K562 (cell line): ENCODE measurements at regions not wholly inside any gene's neighbourhood (a gene's known extent, or its start where the extent isn't known, plus 50 kb on each side); places are given as distances from the start of the nearest gene placed in this dataset.

Source experiments
- ATAC-seq: fragments of 200-7000 bp; cut with Tn5 transposase; 3 replicates; pipeline ENCODE4 v1.9.1; 2020; ENCODE audit warnings: moderate library complexity
- BruUV-seq: library from RNA; stranded (reverse); fragments of 400-500 nt; replicated peaks from 2 replicates; lab custom pipeline; 2021; lab: Mats Ljungman, UMichigan
- CTCF ChIA-PET: fragments of 300-600 bp; formaldehyde crosslinking; extraction: SDS; loops from one replicate; lab custom pipeline; 2021; ENCODE audit warnings: low intra/inter-chr PET ratio; lab: Yijun Ruan, JAX
- POLR2A ChIA-PET: fragments of 300-600, 350-650 bp; sonication (Branson Sonifier 250); formaldehyde crosslinking; extraction: SDS; loops from one replicate; lab custom pipeline; 2021; ENCODE audit warnings: antibody characterized with exemption, inconsistent platforms; lab: Yijun Ruan, JAX
- DNase-seq, 4 experiments: peaks; one replicate each; pipeline versions ENCODE4 v3.0.0 to v3.0.0-alpha.2; 2011 to 2018; ENCODE audit warnings: low spot score in 3 of 4, mixed read lengths in 3 of 4; ENCODE audit errors: extremely low read depth in 1 of 4
- FAIRE-seq: peaks from 2 replicates; lab custom pipeline; 2011; peaks lifted over from hg19 to GRCh38; lab: Jason Lieb, UNC
- H2AFZ ChIP-seq: 2 replicates; pipeline ENCODE4 v1.6.0; 2011; ENCODE audit warnings: low read depth, low read length, control low read depth, inconsistent platforms
- H3K27ac ChIP-seq: fragments of 200-600 bp; 3 replicates; pipeline ENCODE4 v1.8.0; 2011; ENCODE audit warnings: low read depth, mild to moderate bottlenecking, control low read depth, inconsistent platforms, low read length, moderate library complexity, mixed read lengths; ENCODE audit errors: extremely low read depth
- H3K27me3 ChIP-seq, 2 experiments: fragments of 300-600 bp in 1 of 2; 2 replicates in 1 of 2; 3 replicates in 1 of 2; pipeline versions ENCODE4 v1.6.0 to v1.8.0; 2011; ENCODE audit warnings: inconsistent platforms in 2 of 2, low read length in 2 of 2, mild to moderate bottlenecking in 1 of 2, mixed read lengths in 1 of 2, moderate library complexity in 1 of 2; ENCODE audit not compliant: control insufficient read depth in 2 of 2, insufficient read depth in 2 of 2
- H3K36me3 ChIP-seq: fragments of 300-600 bp; 3 replicates; pipeline ENCODE4 v1.8.0; 2011; ENCODE audit warnings: mild to moderate bottlenecking, low read length, inconsistent platforms; ENCODE audit not compliant: control insufficient read depth, insufficient read depth
- H3K4me1 ChIP-seq, 2 experiments: fragments of 200-600 bp in 1 of 2; replicated peaks in 1 of 2; 2 replicates in 1 of 2; 3 replicates in 1 of 2; pipeline versions ENCODE4 v1.5.1 to v1.8.0; 2011; ENCODE audit warnings: inconsistent platforms in 2 of 2, low read length in 2 of 2, mild to moderate bottlenecking in 1 of 2, mixed read lengths in 1 of 2, moderate library complexity in 1 of 2; ENCODE audit not compliant: control insufficient read depth in 2 of 2, insufficient read depth in 2 of 2
- H3K4me2 ChIP-seq: 2 replicates; pipeline ENCODE4 v1.6.1; 2011; ENCODE audit warnings: low read length, control low read depth, inconsistent platforms, mixed read lengths; ENCODE audit not compliant: insufficient read depth
- H3K4me3 ChIP-seq: fragments of 200-600 bp; sonication (generic), shearing (Covaris generic); 2 replicates; pipeline ENCODE4 v1.5.1; 2016; ENCODE audit warnings: control low read depth, inconsistent platforms
- H3K79me2 ChIP-seq: fragments of 200-600 bp; 3 replicates; pipeline ENCODE4 v1.8.0; 2011; ENCODE audit warnings: low read length, inconsistent platforms; ENCODE audit not compliant: control insufficient read depth, insufficient read depth
- H3K9ac ChIP-seq, 2 experiments: 2 replicates each; pipeline versions ENCODE4 v1.6.0 to v1.6.1; 2011; ENCODE audit warnings: low read depth in 2 of 2, low read length in 2 of 2, control low read depth in 1 of 2, inconsistent platforms in 1 of 2, mild to moderate bottlenecking in 1 of 2, mixed read lengths in 1 of 2; ENCODE audit not compliant: insufficient read depth in 1 of 2
- H3K9me1 ChIP-seq: one replicate; pipeline ENCODE4 v1.6.0; 2011; ENCODE audit warnings: inconsistent platforms, mild to moderate bottlenecking, low read length, moderate library complexity; ENCODE audit not compliant: control insufficient read depth, insufficient read depth
- H3K9me3 ChIP-seq: replicated peaks from 2 replicates; pipeline ENCODE4 v1.5.1; 2011; ENCODE audit warnings: low read depth, low read length, inconsistent platforms; ENCODE audit not compliant: control insufficient read depth, insufficient read depth
- H4K20me1 ChIP-seq: replicated peaks from 2 replicates; pipeline ENCODE4 v1.6.1; 2011; ENCODE audit warnings: low read length, inconsistent platforms, mixed read lengths; ENCODE audit not compliant: control insufficient read depth, insufficient read depth
- CBFB ChIP-seq: sonication (generic); formaldehyde crosslinking; IDR thresholded peaks from 2 replicates; pipeline ENCODE4 v1.4.0; 2020; ENCODE audit warnings: mild to moderate bottlenecking, missing genetic modification reagents
- CBX5 ChIP-seq: IDR thresholded peaks from 2 replicates; pipeline ENCODE4 v1.6.1; 2014; ENCODE audit warnings: low read depth, borderline replicate concordance
- HBP1 ChIP-seq: fragments of 450-650 bp; formaldehyde crosslinking; IDR thresholded peaks from 2 replicates; pipeline ENCODE4 v1.4.0; 2022; ENCODE audit warnings: missing genetic modification characterization
- KHSRP ChIP-seq: fragments of 450-650 bp; IDR thresholded peaks from 2 replicates; pipeline ENCODE4 v1.6.1; 2017
- SMAD3 ChIP-seq: fragments of 450-650 bp; formaldehyde crosslinking; conservative IDR thresholded peaks from 2 replicates; pipeline ENCODE4 v1.4.0; 2020; ENCODE audit warnings: mild to moderate bottlenecking
- TCFL5 ChIP-seq: fragments of 250-450 bp; sonication (Bioruptor Pico); conservative IDR thresholded peaks from 2 replicates; pipeline ENCODE4 v1.6.1; 2021; ENCODE audit warnings: mild to moderate bottlenecking, moderate library complexity, matching md5 sums
- TSC22D4 ChIP-seq: fragments of 450-650 bp; IDR thresholded peaks from 2 replicates; pipeline ENCODE4 v1.6.1; 2016; ENCODE audit warnings: missing genetic modification characterization, missing biosample characterization, control low read depth
- YBX1 ChIP-seq: fragments of 450-650 bp; IDR thresholded peaks from 2 replicates; pipeline ENCODE4 v1.7.1; 2016; ENCODE audit warnings: mild to moderate bottlenecking
- WGBS: fragments of 100-300 bp; shearing (Covaris generic); methylation state at CpG from one replicate; pipeline ENCODE4 v1.1.6; 2016; ENCODE audit warnings: low coverage, mixed read lengths; ENCODE audit not compliant: insufficient coverage; ENCODE audit errors: missing lambda C conversion rate; 5-methylcytosine and 5-hydroxymethylcytosine counted together
- in situ Hi-C: fragments of 300-500 bp; cut with MboI; formaldehyde crosslinking; loops from 4 replicates; pipeline ENCODE4 v1.15.0; 2018; ENCODE audit warnings: inconsistent platforms, mixed read lengths
- intact Hi-C: fragments of 100-400 bp; cut with micrococcal nuclease; formaldehyde crosslinking; loops from 2 replicates; pipeline ENCODE4 v1.14.2; 2022
- TF ChIP-seq, protein P1 (sequence below), 3 experiments: fragments of 200-800 bp in 1 of 3; sonication (Bioruptor generic) in 1 of 3; sonication (generic) in 1 of 3; formaldehyde crosslinking in 1 of 3; IDR thresholded peaks; 2 replicates each; pipeline versions ENCODE4 v1.6.1 to v1.8.0; 2016 to 2022; ENCODE audit warnings: mild to moderate bottlenecking in 2 of 3, missing compliant biosample characterization in 2 of 3, missing genetic modification characterization in 2 of 3, missing genetic modification reagents in 1 of 3
- TF ChIP-seq, protein P2 (sequence below): IDR thresholded peaks from 2 replicates; pipeline ENCODE4 v1.6.1; 2016; ENCODE audit warnings: missing genetic modification characterization, missing compliant biosample characterization
- TF ChIP-seq, protein P3 (sequence below): fragments of 450-650 bp; IDR thresholded peaks from 2 replicates; pipeline ENCODE4 v1.7.1; 2018; ENCODE audit warnings: mild to moderate bottlenecking, low read depth; ENCODE audit not compliant: partially characterized antibody
- TF ChIP-seq, protein P4 (sequence below): sonication (generic); formaldehyde crosslinking; IDR thresholded peaks from 2 replicates; pipeline ENCODE4 v1.8.1; 2022; ENCODE audit warnings: missing genetic modification reagents

DNA sequence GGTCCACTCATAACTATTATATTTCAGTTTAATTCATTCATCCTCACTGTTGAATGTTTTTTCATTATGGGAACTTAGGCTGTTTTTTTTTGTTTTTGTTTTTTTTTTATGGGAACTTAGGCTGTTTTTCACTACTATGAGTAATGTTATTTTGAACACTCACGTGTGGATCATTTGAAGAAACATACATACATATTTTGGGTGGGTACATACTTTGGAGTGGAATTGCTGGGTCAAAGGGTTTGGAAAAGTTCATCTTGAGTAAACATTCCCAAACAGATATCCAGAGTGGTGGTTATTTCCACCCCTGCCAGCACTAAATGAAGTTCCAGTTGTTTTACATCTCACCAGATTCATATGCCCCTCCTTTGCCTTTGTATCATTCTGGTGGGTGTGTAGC is 584.4 kb downstream of the PSAT1 start:
- Histone ChIP-seq H2AFZ (no peak overlapping the region), H3K27me3 (no peaks in the 10 kb centered on the region), H3K27ac (no peak overlapping the region), H3K9me3 (no peaks in the 10 kb centered on the region), H3K79me2 (no peaks in the 10 kb centered on the region), H3K4me2 (no peak overlapping the region), H3K4me1 (no peaks in the 10 kb centered on the region), H3K36me3 (no peaks in the 10 kb centered on the region), H3K9me1 (no peaks in the 10 kb centered on the region), H4K20me1 (no peaks in the 10 kb centered on the region), H3K4me3 (no peak overlapping the region), H3K9ac (no peak overlapping the region)
- TF ChIP-seq, protein P1, sequence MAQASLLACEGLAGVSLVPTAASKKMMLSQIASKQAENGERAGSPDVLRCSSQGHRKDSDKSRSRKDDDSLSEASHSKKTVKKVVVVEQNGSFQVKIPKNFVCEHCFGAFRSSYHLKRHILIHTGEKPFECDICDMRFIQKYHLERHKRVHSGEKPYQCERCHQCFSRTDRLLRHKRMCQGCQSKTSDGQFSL (CRISPR knock-in tag; IDR thresholded peaks at IDR 0.05): no peak
- TF ChIP-seq, protein P1 (tag; IDR thresholded peaks at IDR 0.05): no peak
- TF ChIP-seq CBFB (CRISPR knock-in tag): no peak
- no peak for TF ChIP-seq TCFL5 (CRISPR knock-in tag)
- TF ChIP-seq, protein P2, sequence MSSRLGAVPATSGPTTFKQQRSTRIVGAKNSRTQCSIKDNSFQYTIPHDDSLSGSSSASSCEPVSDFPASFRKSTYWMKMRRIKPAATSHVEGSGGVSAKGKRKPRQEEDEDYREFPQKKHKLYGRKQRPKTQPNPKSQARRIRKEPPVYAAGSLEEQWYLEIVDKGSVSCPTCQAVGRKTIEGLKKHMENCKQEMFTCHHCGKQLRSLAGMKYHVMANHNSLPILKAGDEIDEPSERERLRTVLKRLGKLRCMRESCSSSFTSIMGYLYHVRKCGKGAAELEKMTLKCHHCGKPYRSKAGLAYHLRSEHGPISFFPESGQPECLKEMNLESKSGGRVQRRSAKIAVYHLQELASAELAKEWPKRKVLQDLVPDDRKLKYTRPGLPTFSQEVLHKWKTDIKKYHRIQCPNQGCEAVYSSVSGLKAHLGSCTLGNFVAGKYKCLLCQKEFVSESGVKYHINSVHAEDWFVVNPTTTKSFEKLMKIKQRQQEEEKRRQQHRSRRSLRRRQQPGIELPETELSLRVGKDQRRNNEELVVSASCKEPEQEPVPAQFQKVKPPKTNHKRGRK (tag): no peak
- TF ChIP-seq, protein P3, sequence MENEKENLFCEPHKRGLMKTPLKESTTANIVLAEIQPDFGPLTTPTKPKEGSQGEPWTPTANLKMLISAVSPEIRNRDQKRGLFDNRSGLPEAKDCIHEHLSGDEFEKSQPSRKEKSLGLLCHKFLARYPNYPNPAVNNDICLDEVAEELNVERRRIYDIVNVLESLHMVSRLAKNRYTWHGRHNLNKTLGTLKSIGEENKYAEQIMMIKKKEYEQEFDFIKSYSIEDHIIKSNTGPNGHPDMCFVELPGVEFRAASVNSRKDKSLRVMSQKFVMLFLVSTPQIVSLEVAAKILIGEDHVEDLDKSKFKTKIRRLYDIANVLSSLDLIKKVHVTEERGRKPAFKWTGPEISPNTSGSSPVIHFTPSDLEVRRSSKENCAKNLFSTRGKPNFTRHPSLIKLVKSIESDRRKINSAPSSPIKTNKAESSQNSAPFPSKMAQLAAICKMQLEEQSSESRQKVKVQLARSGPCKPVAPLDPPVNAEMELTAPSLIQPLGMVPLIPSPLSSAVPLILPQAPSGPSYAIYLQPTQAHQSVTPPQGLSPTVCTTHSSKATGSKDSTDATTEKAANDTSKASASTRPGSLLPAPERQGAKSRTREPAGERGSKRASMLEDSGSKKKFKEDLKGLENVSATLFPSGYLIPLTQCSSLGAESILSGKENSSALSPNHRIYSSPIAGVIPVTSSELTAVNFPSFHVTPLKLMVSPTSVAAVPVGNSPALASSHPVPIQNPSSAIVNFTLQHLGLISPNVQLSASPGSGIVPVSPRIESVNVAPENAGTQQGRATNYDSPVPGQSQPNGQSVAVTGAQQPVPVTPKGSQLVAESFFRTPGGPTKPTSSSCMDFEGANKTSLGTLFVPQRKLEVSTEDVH: no peak
- TF ChIP-seq CBX5: no peak
- TF ChIP-seq, protein P4, sequence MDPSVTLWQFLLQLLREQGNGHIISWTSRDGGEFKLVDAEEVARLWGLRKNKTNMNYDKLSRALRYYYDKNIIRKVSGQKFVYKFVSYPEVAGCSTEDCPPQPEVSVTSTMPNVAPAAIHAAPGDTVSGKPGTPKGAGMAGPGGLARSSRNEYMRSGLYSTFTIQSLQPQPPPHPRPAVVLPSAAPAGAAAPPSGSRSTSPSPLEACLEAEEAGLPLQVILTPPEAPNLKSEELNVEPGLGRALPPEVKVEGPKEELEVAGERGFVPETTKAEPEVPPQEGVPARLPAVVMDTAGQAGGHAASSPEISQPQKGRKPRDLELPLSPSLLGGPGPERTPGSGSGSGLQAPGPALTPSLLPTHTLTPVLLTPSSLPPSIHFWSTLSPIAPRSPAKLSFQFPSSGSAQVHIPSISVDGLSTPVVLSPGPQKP: no peak
- no peak for TF ChIP-seq YBX1
- no peak for TF ChIP-seq TSC22D4
- no peak for TF ChIP-seq KHSRP
- TF ChIP-seq HBP1 (CRISPR knock-in tag): no peak
- no peak for TF ChIP-seq SMAD3 (CRISPR knock-in tag)
- POLR2A ChIA-PET: no interaction called here
- in situ Hi-C loops: no loop called here
- FAIRE-seq: no peak
- BruUV-seq: no TSS peak
- intact Hi-C loops: no loop called here
- CTCF ChIA-PET: no interaction called here
- 0% methylated on average over 1 of the region's 1 CpG for WGBS
- ATAC-seq: no peak
- no peak for DNase-seq
